G401 (cell line): ENCODE measurements at regions not wholly inside any gene's neighbourhood (a gene's known extent, or its start where the extent isn't known, plus 50 kb on each side); places are given as distances from the start of the nearest gene placed in this dataset.
"Not testable (repeated sequence)": the region's sequence is repeated elsewhere in the genome, so short reads cannot be mapped to it uniquely, and the experiment has no call there.

Source experiments
- DNase-seq: peaks from one replicate; pipeline ENCODE4 v3.0.0-alpha.2; 2015; ENCODE audit warnings: low spot score
- in situ Hi-C: cut with HindIII; loops from 2 replicates; pipeline ENCODE4 v1.10.0; 2016; ENCODE audit warnings: low sequenced_read_pairs, mixed read lengths

GRCh38 chr2:138243372-138243771 lies 258.2 kb upstream of the SPOPL start:
- in situ Hi-C loops: no loop called here

GRCh38 chr2:138244501-138244925 lies 257.1 kb upstream of the SPOPL start:
- in situ Hi-C loops: no loop called here
- no peak for DNase-seq

More at GRCh38 chr2:138243372-138243771, 258.2 kb upstream of the SPOPL start:
- DNase-seq: no peak

GRCh38 chr2:138245310-138245709 lies 256.3 kb upstream of the SPOPL start:
- in situ Hi-C loops: no loop called here
- no peak for DNase-seq

- in situ Hi-C loops: no loop called here
- no peak for DNase-seq
These were observed 254.3 kb upstream of the SPOPL start for GRCh38 chr2:138247302-138247701.

GRCh38 chr2:138249207-138249606 lies 252.4 kb upstream of the SPOPL start:
- no peak for DNase-seq
- in situ Hi-C loops: no loop called here

GRCh38 chr2:138250843-138251320 lies 250.7 kb upstream of the SPOPL start:
- DNase-seq, in situ Hi-C loops: not testable (repeated sequence)

- in situ Hi-C loops: no loop called here
These were observed 249.0 kb upstream of the SPOPL start for GRCh38 chr2:138252587-138252986.

GRCh38 chr2:138255670-138256069 lies 245.9 kb upstream of the SPOPL start:
- in situ Hi-C loops: no loop called here
- DNase-seq: no peak

More at GRCh38 chr2:138252587-138252986, 249.0 kb upstream of the SPOPL start:
- DNase-seq: no peak

GRCh38 chr2:138267161-138267901 lies 234.2 kb upstream of the SPOPL start:
- no peak for DNase-seq
- in situ Hi-C loops: no loop called here

- in situ Hi-C loops: no loop called here
- no peak for DNase-seq
These were observed 233.7 kb upstream of the SPOPL start for GRCh38 chr2:138267902-138268254.

- in situ Hi-C loops: no loop called here
- no peak for DNase-seq
These were observed 231.8 kb upstream of the SPOPL start for GRCh38 chr2:138269765-138270164.

- in situ Hi-C loops: no loop called here
- DNase-seq: no peak
These were observed 230.1 kb upstream of the SPOPL start for GRCh38 chr2:138271467-138271866.

- no peak for DNase-seq
- in situ Hi-C loops: no loop called here
These were observed 228.9 kb upstream of the SPOPL start for GRCh38 chr2:138272524-138273195.

GRCh38 chr2:138273280-138273679 lies 228.3 kb upstream of the SPOPL start:
- DNase-seq, in situ Hi-C loops: not testable (repeated sequence)

- in situ Hi-C loops: no loop called here
- no peak for DNase-seq
These were observed 226.9 kb upstream of the SPOPL start for GRCh38 chr2:138274421-138275291.

GRCh38 chr2:138275292-138275690 lies 226.3 kb upstream of the SPOPL start:
- in situ Hi-C loops: no loop called here
- DNase-seq: no peak

- no peak for DNase-seq
- in situ Hi-C loops: no loop called here
These were observed 225.7 kb upstream of the SPOPL start for GRCh38 chr2:138275881-138276280.

- no peak for DNase-seq
- in situ Hi-C loops: no loop called here
These were observed 225.2 kb upstream of the SPOPL start for GRCh38 chr2:138276339-138276738.

GRCh38 chr2:138277062-138277461 lies 224.5 kb upstream of the SPOPL start:
- DNase-seq: no peak
- in situ Hi-C loops: no loop called here

- no peak for DNase-seq
- in situ Hi-C loops: no loop called here
These were observed 221.7 kb upstream of the SPOPL start for GRCh38 chr2:138279871-138280270.
